CD14-positive monocyte (primary cell): ENCODE measurements at regions not wholly inside any gene's neighbourhood (a gene's known extent, or its start where the extent isn't known, plus 50 kb on each side); places are given as distances from the start of the nearest gene placed in this dataset.
"Not testable (repeated sequence)": the region's sequence is repeated elsewhere in the genome, so short reads cannot be mapped to it uniquely, and the experiment has no call there.

Experiments
- DNase-seq, 3 donors: peaks; one replicate each; pipeline ENCODE4 v3.0.0-alpha.2; 2011 to 2022
- H2AFZ ChIP-seq: 2 replicates; pipeline ENCODE4 v1.6.0; 2012; ENCODE audit warnings: mild to moderate bottlenecking, low read depth, low read length, inconsistent platforms; ENCODE audit not compliant: insufficient read depth, poor library complexity, severe bottlenecking
- H3K27ac ChIP-seq, 2 donors: 1 replicate in 1 of 2; 2 replicates in 1 of 2; pipeline ENCODE4 v1.5.1; 2012 to 2013; ENCODE audit warnings: low read length in 2 of 2, control low read depth in 1 of 2, inconsistent platforms in 1 of 2, low read depth in 1 of 2, mild to moderate bottlenecking in 1 of 2
- H3K27me3 ChIP-seq, 2 donors: one replicate each; pipeline versions ENCODE4 v1.6.0 to v1.6.1; 2011 to 2013; ENCODE audit warnings: low read length in 2 of 2; ENCODE audit not compliant: control insufficient read depth in 2 of 2, insufficient read depth in 2 of 2
- H3K36me3 ChIP-seq, 2 donors: replicated peaks in 1 of 2; 1 replicate in 1 of 2; 2 replicates in 1 of 2; pipeline versions ENCODE4 v1.5.1 to v1.6.1; 2012 to 2013; ENCODE audit warnings: low read length in 2 of 2, control low read depth in 1 of 2, inconsistent platforms in 1 of 2, mild to moderate bottlenecking in 1 of 2; ENCODE audit not compliant: insufficient read depth in 2 of 2, control insufficient read depth in 1 of 2
- H3K4me1 ChIP-seq, 2 donors: 1 replicate in 1 of 2; 2 replicates in 1 of 2; pipeline versions ENCODE4 v1.5.1 to v1.6.1; 2012 to 2013; ENCODE audit warnings: low read length in 2 of 2, control low read depth in 1 of 2, inconsistent platforms in 1 of 2, mild to moderate bottlenecking in 1 of 2, moderate library complexity in 1 of 2; ENCODE audit not compliant: insufficient read depth in 2 of 2, control insufficient read depth in 1 of 2
- H3K4me2 ChIP-seq: replicated peaks from 2 replicates; pipeline ENCODE3; 2012; ENCODE audit warnings: low read length, moderate library complexity, mild to moderate bottlenecking; ENCODE audit not compliant: poor library complexity, severe bottlenecking; ENCODE audit errors: extremely low read depth
- H3K4me3 ChIP-seq, 3 experiments: fragments of 200-600 bp in 1 of 3; sonication (generic) in 1 of 3; replicated peaks in 1 of 3; 1 replicate in 2 of 3; 2 replicates in 1 of 3; pipeline ENCODE4 v1.5.1; 2011 to 2013; ENCODE audit warnings: low read length in 3 of 3, mild to moderate bottlenecking in 3 of 3, control low read depth in 2 of 3, low read depth in 2 of 3, inconsistent platforms in 1 of 3, moderate library complexity in 1 of 3
- H3K79me2 ChIP-seq: 2 replicates; pipeline ENCODE4 v1.6.0; 2012; ENCODE audit warnings: mild to moderate bottlenecking, control low read depth, inconsistent platforms, low read length, moderate library complexity; ENCODE audit not compliant: insufficient read depth
- H3K9ac ChIP-seq: 2 replicates; pipeline ENCODE4 v1.6.0; 2017; ENCODE audit warnings: low read length, mild to moderate bottlenecking; ENCODE audit not compliant: insufficient read depth, poor library complexity, severe bottlenecking
- H3K9me3 ChIP-seq, 2 donors: replicated peaks in 1 of 2; 1 replicate in 1 of 2; 2 replicates in 1 of 2; pipeline versions ENCODE4 v1.5.1 to v1.6.1; 2012 to 2013; ENCODE audit warnings: low read length in 2 of 2, control low read depth in 1 of 2; ENCODE audit not compliant: control insufficient read depth in 1 of 2, insufficient read depth in 1 of 2
- H4K20me1 ChIP-seq: 2 replicates; pipeline ENCODE4 v1.6.0; 2012; ENCODE audit warnings: mild to moderate bottlenecking, low read length, control low read depth, moderate library complexity; ENCODE audit not compliant: insufficient read depth
- H3K27ac Mint-ChIP-seq, 7 donors: one replicate each; pipeline ENCODE4 v1.8.0; 2020; ENCODE audit warnings: mild to moderate bottlenecking in 7 of 7, mixed read lengths in 7 of 7, moderate library complexity in 6 of 7, inconsistent platforms in 2 of 7
- H3K27me3 Mint-ChIP-seq, 3 donors: one replicate each; pipeline ENCODE4 v1.8.0; 2021 to 2022; ENCODE audit warnings: low read depth in 3 of 3, mild to moderate bottlenecking in 3 of 3, mixed read lengths in 3 of 3, moderate library complexity in 3 of 3, inconsistent platforms in 1 of 3
- H3K36me3 Mint-ChIP-seq, 2 donors: one replicate each; pipeline ENCODE4 v1.8.0; 2020; ENCODE audit warnings: mixed read lengths in 2 of 2, inconsistent platforms in 1 of 2, mild to moderate bottlenecking in 1 of 2
- H3K4me1 Mint-ChIP-seq: one replicate; pipeline ENCODE4 v1.8.0; 2020; ENCODE audit warnings: mild to moderate bottlenecking, mixed read lengths
- H3K4me3 Mint-ChIP-seq, 2 donors: one replicate each; pipeline ENCODE4 v1.8.0; 2020; ENCODE audit warnings: mild to moderate bottlenecking in 2 of 2, mixed read lengths in 2 of 2, moderate library complexity in 1 of 2
- H3K9me3 Mint-ChIP-seq, 7 donors: one replicate each; pipeline ENCODE4 v1.8.0; 2020 to 2022; ENCODE audit warnings: mixed read lengths in 7 of 7, mild to moderate bottlenecking in 6 of 7, moderate library complexity in 6 of 7, inconsistent platforms in 2 of 7
- WGBS: methylation state at CpG from one replicate; pipeline ENCODE4 v1.1.5; 2013; ENCODE audit warnings: missing lambda C conversion rate; ENCODE audit not compliant: insufficient coverage; 5-methylcytosine and 5-hydroxymethylcytosine counted together
- intact Hi-C, 2 donors: fragments of 100-400 bp; cut with micrococcal nuclease; formaldehyde crosslinking; loops; one replicate each; pipeline versions ENCODE4 v1.15.0 to v1.15.1; 2023
- TF ChIP-seq, protein P1 (sequence below): fragments of 200-600 bp; IDR thresholded peaks from one replicate; pipeline ENCODE4 v1.8.0; 2022; ENCODE audit warnings: antibody characterized with exemption, mild to moderate bottlenecking

- TF ChIP-seq, protein P1, sequence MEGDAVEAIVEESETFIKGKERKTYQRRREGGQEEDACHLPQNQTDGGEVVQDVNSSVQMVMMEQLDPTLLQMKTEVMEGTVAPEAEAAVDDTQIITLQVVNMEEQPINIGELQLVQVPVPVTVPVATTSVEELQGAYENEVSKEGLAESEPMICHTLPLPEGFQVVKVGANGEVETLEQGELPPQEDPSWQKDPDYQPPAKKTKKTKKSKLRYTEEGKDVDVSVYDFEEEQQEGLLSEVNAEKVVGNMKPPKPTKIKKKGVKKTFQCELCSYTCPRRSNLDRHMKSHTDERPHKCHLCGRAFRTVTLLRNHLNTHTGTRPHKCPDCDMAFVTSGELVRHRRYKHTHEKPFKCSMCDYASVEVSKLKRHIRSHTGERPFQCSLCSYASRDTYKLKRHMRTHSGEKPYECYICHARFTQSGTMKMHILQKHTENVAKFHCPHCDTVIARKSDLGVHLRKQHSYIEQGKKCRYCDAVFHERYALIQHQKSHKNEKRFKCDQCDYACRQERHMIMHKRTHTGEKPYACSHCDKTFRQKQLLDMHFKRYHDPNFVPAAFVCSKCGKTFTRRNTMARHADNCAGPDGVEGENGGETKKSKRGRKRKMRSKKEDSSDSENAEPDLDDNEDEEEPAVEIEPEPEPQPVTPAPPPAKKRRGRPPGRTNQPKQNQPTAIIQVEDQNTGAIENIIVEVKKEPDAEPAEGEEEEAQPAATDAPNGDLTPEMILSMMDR: no peak
- H3K9ac ChIP-seq: no peak overlapping the region
- no peak overlapping the region for H3K27ac ChIP-seq
- H3K4me1 ChIP-seq: no peaks in the 10 kb centered on the region
- peaks cover 10 to 11% of the 10 kb centered on the region in 2 donors for H3K9me3 ChIP-seq
- no peak overlapping the region for H3K4me3 Mint-ChIP-seq
- H3K4me2 ChIP-seq: no peak overlapping the region
- H2AFZ ChIP-seq: no peak overlapping the region
- no peaks in the 10 kb centered on the region for H3K27me3 ChIP-seq
- H3K27me3 Mint-ChIP-seq: no peaks in the 10 kb centered on the region
- WGBS: 86% methylated on average over 5 of the region's 6 CpGs
- H3K4me1 Mint-ChIP-seq: no peaks in the 10 kb centered on the region
- H3K27ac Mint-ChIP-seq: peak overlapping the region in 1 of 7 donors; percentile 21
- H3K36me3 ChIP-seq: no peaks in the 10 kb centered on the region
- intact Hi-C loops: no loop called here
- no peaks in the 10 kb centered on the region for H3K36me3 Mint-ChIP-seq
- H3K79me2 ChIP-seq: no peaks in the 10 kb centered on the region
- H4K20me1 ChIP-seq: no peaks in the 10 kb centered on the region
- peaks cover 18 to 35% (median 26%) of the 10 kb centered on the region in 7 donors for H3K9me3 Mint-ChIP-seq
- no peak for DNase-seq
- H3K4me3 ChIP-seq: no peak overlapping the region
These were observed 316.9 kb downstream of the CTH start for GRCh38 chr1:70727886-70728489.

DNA sequence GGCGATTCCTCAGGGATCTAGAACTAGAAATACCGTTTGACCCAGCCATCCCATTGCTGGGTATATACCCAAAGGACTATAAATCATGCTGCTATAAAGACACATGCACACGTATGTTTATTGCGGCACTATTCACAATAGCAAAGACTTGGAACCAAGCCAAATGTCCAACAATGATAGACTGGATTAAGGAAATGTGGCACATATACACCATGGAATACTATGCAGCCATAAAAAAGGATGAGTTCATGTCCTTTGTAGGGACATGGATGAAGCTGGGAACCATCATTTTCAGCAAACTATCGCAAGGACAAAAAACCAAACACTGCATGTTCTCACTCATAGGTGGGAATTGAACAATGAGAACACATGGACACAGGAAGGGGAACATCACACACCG is 311.1 kb downstream of the PTGER3 start:
- H3K36me3 ChIP-seq, H3K79me2 ChIP-seq, H3K4me3 ChIP-seq, H3K27me3 Mint-ChIP-seq, H3K27ac ChIP-seq, H3K9me3 Mint-ChIP-seq, H3K4me2 ChIP-seq, intact Hi-C loops, H3K9me3 ChIP-seq, H3K36me3 Mint-ChIP-seq, H3K27ac Mint-ChIP-seq, H3K4me1 Mint-ChIP-seq, H3K4me1 ChIP-seq, H2AFZ ChIP-seq, H4K20me1 ChIP-seq, H3K27me3 ChIP-seq, H3K9ac ChIP-seq, H3K4me3 Mint-ChIP-seq, DNase-seq: not testable (repeated sequence)
- WGBS: no CpG with 5 or more reads among the region's 6 CpGs
